HG03469 (cell line): ENCODE measurements at regions not wholly inside any gene's neighbourhood (a gene's known extent, or its start where the extent isn't known, plus 50 kb on each side); places are given as distances from the start of the nearest gene placed in this dataset.

Source experiments
- ATAC-seq: cut with Tn5 transposase; IDR thresholded peaks from one replicate; pipeline ENCODE4 v1.9.1; 2021; ENCODE audit warnings: mild to moderate bottlenecking, moderate library complexity, moderate number of reproducible peaks; ENCODE audit not compliant: unreplicated experiment

GRCh38 chr6:6518631-6519427 is 69.7 kb upstream of the LY86 start:
- ATAC-seq = no peak

DNA sequence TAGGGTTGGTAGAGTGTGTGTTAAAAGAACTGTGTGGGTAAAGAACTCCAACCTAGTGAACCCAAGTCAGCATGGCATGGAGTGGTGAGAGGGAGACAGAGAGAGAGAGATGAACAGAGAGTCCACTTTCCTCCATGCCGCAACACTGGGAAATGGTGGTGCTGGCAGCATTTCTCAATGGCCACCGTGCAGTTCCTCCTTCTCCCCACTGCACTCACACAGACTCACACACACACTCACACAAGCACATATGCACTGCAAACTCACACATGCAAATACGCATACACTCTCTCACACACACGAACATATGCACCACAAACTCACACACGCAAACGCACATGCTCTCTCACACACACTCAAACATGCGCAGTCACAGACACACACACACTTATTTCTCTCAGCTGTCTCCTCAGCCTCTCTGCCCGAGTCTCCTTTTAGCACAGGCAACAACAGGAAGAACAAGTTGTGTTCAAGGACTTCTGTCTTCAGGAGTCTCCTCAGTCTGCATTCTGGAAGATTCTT is 66.5 kb upstream of the LY86 start:
- no peak for ATAC-seq

DNA sequence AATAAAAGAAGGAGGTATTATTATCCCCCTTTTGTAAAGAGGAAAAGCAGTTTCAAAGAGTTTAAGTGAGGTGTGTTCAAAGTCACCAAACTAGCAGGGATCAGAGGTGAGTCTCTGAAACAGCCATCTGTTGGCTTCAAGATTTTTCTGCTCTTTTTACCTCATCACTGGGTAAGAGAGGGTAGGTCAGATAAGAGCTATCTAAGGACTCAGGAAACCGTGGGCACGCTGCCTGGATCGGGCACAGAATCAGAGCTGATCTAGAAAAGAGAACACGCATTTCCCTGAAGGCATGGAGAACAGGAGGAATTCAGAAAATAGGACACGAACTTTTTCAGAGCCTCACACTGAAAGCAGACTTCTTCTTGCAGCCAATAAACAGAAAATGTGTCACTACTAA is 65.8 kb upstream of the LY86 start:
- ATAC-seq = no peak

GRCh38 chr6:6524951-6525350 is 63.6 kb upstream of the LY86 start:
- no peak for ATAC-seq

DNA sequence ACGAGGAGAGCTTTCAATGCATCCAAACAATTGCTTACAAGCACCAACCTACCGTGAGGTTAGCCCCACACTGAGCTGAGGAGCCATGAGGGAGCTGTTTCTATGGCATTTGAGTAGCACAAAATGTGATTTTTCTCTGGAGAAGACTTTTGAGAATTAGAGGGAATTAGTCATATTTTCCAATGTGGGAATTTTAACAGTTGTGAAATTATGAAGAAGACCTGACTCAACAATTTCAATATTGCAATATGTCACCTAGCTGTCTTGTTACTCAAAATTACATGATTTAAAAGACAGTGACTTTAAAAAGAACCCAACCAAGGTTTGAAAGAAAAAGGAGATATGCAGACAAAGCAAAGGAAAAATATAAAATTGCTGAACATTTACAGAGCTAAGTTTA is 62.6 kb upstream of the LY86 start:
- ATAC-seq = no peak

DNA sequence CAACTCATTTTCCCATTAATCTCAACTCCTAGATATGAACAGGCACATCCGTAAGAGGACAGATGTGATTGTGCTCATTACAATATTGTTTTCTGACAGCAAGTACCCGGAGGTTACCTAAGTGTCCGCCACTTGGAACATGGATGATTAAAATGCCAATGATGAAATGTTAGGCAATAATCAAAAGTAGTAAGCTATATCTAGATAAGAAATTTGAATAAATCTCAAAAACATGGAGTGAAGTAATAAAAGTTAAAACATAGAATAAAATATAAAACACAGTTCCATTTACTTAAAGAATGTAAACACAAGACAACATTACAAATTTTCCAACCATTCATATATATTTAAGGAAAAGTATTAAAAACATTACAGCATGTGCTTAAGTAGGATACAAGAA is 59.2 kb upstream of the LY86 start:
- no peak for ATAC-seq

DNA sequence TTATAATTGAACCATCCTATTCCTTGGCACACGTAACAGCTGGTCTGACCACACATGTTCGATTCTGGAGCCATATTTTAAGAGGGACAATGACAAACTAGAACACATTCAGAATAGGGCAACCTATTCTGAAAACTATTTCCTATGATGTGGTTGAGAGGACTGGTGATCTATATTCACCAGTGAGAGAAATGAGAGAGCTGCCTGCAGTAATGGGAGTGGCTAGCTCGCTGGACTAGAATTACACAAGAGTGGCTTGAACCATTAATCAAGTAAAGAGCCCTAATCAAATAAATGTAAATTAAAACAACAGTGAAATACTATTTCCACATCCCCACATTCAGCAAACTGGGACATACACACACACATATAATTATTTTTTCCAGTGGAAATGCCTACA is 55.3 kb upstream of the LY86 start:
- no peak for ATAC-seq

DNA sequence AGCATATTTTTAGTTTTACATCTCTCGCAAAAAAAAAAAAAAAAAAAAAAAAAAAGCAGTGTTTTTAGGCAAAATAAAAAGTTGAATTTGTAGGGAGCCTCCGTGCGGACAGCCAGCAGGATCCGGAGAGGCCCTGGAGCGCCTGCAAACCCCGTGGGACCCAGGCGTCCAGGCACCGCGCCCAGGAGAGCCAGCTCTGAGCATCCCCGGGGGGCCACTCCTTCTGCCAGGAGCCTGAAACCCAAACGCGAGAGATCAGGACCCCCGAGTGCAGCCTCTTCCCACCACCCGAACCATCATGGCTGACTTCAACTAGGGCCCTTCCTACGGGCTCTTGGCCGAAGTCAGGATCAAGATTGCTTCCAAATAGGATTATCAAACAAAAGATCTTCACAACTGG is 54.1 kb upstream of the LY86 start:
- ATAC-seq = no peak

GRCh38 chr6:6537488-6538260 is 50.8 kb upstream of the LY86 start:
- ATAC-seq = no peak

DNA sequence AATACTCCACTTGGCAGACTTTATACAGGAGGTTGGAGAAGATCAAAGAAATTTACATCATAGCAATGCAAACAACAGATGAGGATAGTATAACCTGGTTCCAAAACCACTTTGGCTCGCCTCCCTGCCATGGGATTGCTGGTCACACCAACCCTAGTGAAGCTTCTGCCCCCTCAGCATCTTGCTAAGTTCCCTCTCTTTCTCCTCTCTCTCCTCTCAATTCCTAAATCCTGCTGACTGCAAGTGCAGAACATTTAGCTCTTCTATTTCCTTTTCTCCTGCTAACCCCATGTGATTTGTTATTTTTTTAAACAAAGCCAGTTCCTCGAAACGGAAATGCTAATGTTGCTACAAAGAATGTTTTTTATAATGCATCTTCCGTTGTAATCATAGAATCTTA is 50.3 kb upstream of the LY86 start:
- no peak for ATAC-seq
